ENCODE measurements at regions not wholly inside any gene's neighbourhood (a gene's known extent, or its start where the extent isn't known, plus 50 kb on each side); places are given as distances from the start of the nearest gene placed in this dataset.

DNA sequence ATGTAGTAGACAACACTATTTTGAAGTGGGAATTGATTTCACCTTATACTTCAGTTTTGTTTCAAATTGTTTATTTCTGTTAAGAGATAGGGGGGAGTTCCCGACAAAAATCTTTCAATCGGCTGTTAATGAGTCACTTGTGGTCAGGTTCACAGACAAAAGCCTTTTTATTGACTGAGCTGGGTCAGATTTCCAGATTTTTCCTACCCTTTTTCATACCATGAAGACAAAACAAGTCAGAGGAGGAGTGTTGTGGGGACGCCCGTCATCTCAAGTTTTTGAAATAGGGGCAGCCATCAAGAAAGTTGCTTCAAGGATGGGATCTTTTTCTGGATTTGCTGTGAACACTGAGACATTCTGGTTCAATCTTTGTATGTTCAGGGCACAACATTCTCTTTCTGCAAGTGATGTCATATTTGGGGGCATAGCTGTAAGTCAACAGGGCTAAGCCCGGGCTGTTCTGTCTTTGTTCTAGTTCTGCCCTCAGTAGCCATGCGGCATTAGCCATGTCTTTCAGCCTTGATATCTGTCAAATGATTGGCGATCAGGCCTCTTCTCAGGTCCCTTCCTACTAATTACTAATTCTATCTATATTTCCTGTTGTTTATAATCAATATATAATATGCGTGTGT, 496.0 kb upstream of the MARCKS start:
- no peak overlapping the region for H3K27ac ChIP-seq
- TF ChIP-seq ZFX (IDR thresholded peaks at IDR 0.05): no peak
- TF ChIP-seq, protein P1, sequence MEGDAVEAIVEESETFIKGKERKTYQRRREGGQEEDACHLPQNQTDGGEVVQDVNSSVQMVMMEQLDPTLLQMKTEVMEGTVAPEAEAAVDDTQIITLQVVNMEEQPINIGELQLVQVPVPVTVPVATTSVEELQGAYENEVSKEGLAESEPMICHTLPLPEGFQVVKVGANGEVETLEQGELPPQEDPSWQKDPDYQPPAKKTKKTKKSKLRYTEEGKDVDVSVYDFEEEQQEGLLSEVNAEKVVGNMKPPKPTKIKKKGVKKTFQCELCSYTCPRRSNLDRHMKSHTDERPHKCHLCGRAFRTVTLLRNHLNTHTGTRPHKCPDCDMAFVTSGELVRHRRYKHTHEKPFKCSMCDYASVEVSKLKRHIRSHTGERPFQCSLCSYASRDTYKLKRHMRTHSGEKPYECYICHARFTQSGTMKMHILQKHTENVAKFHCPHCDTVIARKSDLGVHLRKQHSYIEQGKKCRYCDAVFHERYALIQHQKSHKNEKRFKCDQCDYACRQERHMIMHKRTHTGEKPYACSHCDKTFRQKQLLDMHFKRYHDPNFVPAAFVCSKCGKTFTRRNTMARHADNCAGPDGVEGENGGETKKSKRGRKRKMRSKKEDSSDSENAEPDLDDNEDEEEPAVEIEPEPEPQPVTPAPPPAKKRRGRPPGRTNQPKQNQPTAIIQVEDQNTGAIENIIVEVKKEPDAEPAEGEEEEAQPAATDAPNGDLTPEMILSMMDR (conservative IDR thresholded peaks at IDR 0.05): no peak

DNA sequence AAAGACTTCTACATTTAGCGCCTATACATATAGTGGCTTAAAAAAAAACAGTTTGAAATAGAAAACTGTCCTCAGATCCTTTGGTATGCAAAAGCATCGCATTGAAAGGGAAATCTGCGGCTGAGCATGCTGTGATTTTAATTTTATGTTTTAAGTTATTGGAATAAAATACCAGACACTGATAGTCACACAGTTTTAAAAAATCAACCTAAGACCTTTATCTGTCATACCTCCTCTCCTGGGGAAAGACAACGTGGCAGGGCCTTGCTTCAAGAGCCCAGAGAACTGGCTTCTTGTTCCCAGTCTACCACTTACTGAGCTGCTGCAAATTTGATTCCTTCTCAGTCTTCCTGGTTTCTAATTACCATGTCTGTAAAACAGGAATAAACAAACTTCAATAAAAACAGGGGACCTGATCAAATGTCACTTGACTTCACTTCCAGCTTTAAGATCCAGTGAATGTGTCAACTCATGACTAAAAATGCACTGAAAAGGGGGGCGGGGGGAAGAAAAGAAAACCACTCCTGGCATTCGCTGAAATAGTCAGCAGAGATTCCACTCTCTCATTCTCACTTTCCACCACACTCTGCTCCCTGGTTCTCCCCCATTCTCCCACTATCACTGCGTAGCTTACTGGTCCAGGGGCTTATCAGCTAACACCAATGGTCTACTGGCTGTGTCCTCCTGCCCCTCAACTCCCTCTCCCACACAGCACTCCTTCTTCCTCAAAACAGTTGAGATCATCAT, 494.7 kb upstream of the MARCKS start:
- TF ChIP-seq ZFX (IDR thresholded peaks at IDR 0.05): no peak
- TF ChIP-seq, protein P1 (conservative IDR thresholded peaks at IDR 0.05): no peak
- no peak overlapping the region for H3K27ac ChIP-seq

DNA sequence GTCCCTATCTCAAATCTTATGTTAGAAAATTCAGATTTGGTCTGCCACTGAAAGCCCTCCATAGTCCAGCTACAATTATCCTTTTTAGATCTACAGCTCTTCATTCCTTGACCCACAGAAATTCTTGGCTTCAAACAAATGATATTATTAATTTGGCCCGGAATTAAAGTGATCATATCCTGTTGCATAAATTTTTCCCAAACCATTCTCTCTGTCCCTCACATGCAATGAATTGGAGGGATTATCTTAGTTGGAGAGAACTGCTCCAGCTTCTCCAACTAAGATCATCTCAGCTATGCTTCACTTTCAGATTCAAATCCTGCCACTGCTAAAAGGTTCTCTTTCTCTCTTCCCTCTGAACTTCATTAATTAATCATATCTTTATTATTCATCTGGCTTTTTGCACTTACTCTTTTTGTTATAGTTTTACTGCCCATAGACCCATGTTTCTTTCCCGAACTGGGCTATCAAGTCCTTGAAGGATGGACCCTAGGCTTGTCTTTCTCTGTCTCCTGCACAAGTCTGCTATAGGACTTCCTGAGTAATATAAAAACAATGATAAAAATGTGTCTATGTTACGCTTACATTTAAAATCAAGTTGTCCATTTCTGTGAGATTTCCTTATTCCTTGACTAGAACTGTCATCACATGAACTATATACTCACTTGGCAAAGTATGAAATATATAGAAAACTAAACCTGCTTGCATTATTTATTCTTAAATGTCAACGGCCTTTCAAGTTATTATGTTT, 493.9 kb upstream of the MARCKS start:
- TF ChIP-seq, protein P1 (conservative IDR thresholded peaks at IDR 0.05): no peak
- TF ChIP-seq ZFX (IDR thresholded peaks at IDR 0.05): no peak
- H3K27ac ChIP-seq: no peak overlapping the region

DNA sequence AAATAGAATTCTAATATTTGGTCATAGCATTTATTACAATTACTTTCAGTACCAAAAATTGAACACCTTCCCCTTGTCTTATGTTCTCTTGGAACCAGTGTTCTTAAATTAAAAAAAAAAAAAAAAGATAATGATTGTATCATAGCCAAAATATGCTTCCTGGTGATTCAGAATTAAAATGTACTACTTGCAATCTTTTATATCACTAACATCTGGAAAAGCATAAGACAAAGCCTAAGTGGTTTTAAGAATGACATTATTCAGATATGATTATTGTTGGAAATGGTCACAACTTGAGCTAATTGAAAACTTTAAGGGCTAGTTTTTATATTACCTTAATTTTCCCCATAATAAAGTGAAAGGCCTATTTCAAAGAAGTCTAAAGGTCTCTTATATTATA, 493.3 kb upstream of the MARCKS start:
- TF ChIP-seq, protein P1 (conservative IDR thresholded peaks at IDR 0.05): no peak
- no peak for TF ChIP-seq ZFX (IDR thresholded peaks at IDR 0.05)
- no peak overlapping the region for H3K27ac ChIP-seq

DNA sequence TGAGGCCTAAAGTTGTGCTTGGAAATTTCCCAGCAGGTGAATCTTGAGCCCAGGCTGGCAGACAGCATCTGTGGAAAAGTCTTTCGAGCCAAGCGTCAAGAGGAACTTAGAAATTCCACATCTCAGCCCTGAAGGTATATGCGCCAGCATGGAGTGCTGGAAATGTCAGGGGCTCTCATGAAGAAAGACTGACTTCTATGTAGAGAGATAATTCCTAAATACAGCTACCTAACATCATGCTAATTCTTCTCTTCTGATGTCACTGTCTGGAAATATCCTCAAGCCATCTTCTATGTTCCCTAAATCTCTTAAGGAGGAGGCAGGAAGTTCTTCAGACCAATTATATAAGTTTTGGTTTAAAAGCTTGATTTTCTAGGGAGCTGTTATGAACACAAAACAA, 492.4 kb upstream of the MARCKS start:
- no peak for TF ChIP-seq ZFX (IDR thresholded peaks at IDR 0.05)
- TF ChIP-seq, protein P1 (conservative IDR thresholded peaks at IDR 0.05): no peak
- H3K27ac ChIP-seq: no peak overlapping the region

DNA sequence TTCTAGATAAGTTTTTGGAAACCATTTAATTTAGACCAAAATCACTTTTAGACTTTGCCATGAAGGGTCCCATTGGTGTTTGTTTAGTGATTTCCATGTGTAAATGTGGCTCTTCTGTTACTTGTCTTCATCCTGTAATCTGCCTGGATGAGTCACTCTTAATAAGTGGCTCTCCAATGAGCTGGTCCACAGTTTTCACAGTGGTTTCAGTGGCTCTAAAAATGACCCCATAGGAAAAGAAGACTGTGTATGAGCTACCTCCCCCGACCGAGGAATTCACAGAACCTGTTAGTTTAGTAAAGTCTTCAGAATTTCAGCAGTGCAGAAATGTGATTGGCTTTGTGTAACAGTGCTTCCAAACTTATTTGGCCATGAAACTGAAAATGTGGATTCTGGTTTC, 492.0 kb upstream of the MARCKS start:
- TF ChIP-seq, protein P1 (conservative IDR thresholded peaks at IDR 0.05): no peak
- no peak for TF ChIP-seq ZFX (IDR thresholded peaks at IDR 0.05)

DNA sequence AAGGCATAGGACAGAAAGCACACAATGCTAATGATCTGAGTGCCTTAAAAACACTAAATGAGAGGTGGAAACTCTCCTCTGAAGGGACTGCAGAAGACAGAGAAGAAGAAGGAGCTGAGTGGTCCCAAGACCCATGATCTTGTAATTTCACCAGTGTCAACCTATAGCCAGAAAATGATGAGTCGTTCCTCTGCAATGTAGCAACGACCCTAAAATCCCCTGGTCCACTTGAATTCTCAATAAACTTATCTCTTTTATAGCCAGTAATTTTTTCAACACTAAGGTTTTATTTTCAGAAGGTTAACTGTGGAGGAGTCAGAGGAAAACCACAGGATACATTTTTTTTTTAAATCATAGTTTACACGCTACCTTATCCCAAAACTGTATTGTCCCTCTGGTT, 490.6 kb upstream of the MARCKS start:
- no peak overlapping the region for H3K27ac ChIP-seq
- TF ChIP-seq, protein P1 (conservative IDR thresholded peaks at IDR 0.05): no peak
- TF ChIP-seq ZFX (IDR thresholded peaks at IDR 0.05): no peak

More for the DNA sequence above, 492.0 kb upstream of the MARCKS start:
- no peak overlapping the region for H3K27ac ChIP-seq

Measured in C4-2B (cell line).